ENCODE measurements at regions not wholly inside any gene's neighbourhood (a gene's known extent, or its start where the extent isn't known, plus 50 kb on each side); places are given as distances from the start of the nearest gene placed in this dataset.

DNA sequence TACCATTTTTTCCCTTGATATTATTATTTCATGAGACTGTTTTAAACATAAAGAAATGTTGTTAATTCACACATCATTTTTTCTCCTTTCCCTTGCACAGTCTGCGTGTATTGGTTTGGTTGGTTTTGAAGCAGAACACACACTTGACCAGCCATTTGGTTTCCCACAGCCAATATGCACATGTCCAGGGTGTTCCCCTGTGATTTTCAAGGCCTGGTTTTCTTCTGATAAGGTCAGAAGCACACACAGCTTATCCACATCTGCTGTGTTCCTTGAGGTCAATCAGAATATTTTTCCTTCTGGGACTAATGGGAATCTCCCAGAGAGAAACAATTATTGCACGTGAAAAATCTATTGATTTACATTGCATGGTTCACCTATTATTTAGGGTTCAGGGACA lies 103.2 kb upstream of the EFEMP1 start:
- TF ChIP-seq ZBTB7A (IDR thresholded peaks at IDR 0.05; ENCODE audit: low read depth) (no peak), TCF12 (IDR thresholded peaks at IDR 0.05; ENCODE audit: low read depth) (no peak), EP300 (IDR thresholded peaks at IDR 0.05; ENCODE audit: borderline replicate concordance) (no peak), RAD21 (IDR thresholded peaks at IDR 0.05; ENCODE audit: low read depth) (no peak), FOXM1 (IDR thresholded peaks at IDR 0.05; ENCODE audit: borderline replicate concordance, low read depth) (no peak), TEAD4 (IDR thresholded peaks at IDR 0.05) (no peak), TAF1 (IDR thresholded peaks at IDR 0.05; ENCODE audit: low read depth) (no peak), EGR1 (IDR thresholded peaks at IDR 0.05) (no peak), NFIC (IDR thresholded peaks at IDR 0.05) (no peak), YY1 (IDR thresholded peaks at IDR 0.05; ENCODE audit: low read depth) (no peak), CEBPB (IDR thresholded peaks at IDR 0.05) (no peak), CREB1 (IDR thresholded peaks at IDR 0.05; ENCODE audit: low read depth) (no peak)
- TF ChIP-seq, protein P1, sequence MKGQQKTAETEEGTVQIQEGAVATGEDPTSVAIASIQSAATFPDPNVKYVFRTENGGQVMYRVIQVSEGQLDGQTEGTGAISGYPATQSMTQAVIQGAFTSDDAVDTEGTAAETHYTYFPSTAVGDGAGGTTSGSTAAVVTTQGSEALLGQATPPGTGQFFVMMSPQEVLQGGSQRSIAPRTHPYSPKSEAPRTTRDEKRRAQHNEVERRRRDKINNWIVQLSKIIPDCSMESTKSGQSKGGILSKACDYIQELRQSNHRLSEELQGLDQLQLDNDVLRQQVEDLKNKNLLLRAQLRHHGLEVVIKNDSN (IDR thresholded peaks at IDR 0.05): no peak
- TF ChIP-seq, protein P2, sequence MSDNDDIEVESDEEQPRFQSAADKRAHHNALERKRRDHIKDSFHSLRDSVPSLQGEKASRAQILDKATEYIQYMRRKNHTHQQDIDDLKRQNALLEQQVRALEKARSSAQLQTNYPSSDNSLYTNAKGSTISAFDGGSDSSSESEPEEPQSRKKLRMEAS (IDR thresholded peaks at IDR 0.05): no peak
- TF ChIP-seq, protein P3, sequence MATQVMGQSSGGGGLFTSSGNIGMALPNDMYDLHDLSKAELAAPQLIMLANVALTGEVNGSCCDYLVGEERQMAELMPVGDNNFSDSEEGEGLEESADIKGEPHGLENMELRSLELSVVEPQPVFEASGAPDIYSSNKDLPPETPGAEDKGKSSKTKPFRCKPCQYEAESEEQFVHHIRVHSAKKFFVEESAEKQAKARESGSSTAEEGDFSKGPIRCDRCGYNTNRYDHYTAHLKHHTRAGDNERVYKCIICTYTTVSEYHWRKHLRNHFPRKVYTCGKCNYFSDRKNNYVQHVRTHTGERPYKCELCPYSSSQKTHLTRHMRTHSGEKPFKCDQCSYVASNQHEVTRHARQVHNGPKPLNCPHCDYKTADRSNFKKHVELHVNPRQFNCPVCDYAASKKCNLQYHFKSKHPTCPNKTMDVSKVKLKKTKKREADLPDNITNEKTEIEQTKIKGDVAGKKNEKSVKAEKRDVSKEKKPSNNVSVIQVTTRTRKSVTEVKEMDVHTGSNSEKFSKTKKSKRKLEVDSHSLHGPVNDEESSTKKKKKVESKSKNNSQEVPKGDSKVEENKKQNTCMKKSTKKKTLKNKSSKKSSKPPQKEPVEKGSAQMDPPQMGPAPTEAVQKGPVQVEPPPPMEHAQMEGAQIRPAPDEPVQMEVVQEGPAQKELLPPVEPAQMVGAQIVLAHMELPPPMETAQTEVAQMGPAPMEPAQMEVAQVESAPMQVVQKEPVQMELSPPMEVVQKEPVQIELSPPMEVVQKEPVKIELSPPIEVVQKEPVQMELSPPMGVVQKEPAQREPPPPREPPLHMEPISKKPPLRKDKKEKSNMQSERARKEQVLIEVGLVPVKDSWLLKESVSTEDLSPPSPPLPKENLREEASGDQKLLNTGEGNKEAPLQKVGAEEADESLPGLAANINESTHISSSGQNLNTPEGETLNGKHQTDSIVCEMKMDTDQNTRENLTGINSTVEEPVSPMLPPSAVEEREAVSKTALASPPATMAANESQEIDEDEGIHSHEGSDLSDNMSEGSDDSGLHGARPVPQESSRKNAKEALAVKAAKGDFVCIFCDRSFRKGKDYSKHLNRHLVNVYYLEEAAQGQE (IDR thresholded peaks at IDR 0.05; ENCODE audit: low read depth): no peak

DNA sequence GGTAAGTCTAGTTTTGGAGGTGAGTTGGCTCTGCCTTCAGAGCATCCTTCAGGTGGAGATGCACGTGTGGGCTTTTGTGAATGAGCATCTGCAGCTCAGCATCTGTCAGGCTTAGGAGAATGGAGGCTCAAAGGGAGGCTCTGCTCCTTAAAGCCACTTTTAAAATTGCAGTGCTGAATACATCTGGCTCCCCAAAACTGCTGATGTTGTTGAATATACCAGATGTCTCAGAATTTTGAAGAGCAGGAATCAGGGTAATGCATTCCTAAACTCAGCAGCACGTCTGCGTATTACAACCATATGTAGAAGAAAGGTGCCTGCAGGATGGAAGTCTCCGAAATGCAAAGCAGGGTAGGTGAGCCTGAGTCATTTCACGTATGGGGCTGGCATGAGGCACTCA lies 106.5 kb upstream of the EFEMP1 start:
- no peak for TF ChIP-seq TEAD4 (IDR thresholded peaks at IDR 0.05)
- TF ChIP-seq FOXM1 (IDR thresholded peaks at IDR 0.05; ENCODE audit: borderline replicate concordance, low read depth): no peak
- TF ChIP-seq CEBPB (IDR thresholded peaks at IDR 0.05): no peak
- no peak for TF ChIP-seq TCF12 (IDR thresholded peaks at IDR 0.05; ENCODE audit: low read depth)
- TF ChIP-seq TAF1 (IDR thresholded peaks at IDR 0.05; ENCODE audit: low read depth): no peak
- TF ChIP-seq ZBTB7A (IDR thresholded peaks at IDR 0.05; ENCODE audit: low read depth): no peak

DNA sequence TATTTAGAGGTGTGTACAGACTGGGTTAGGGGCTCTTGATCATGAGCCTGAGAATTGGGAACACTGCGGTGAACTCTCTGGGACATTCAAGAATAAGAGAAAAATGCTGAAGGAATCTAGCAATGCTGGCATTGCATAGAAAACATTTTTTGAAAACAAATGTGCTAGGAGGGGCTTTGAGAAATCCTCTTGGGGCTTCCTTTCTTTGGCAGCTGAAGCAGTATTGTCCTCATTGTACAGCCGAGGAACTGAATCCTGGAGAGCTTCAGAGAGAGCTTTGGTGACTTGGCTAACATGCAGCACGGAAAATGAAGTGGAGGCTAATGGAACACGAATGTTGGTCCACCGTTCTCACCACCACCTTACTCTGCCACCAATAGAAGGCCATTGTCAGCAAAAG lies 107.3 kb upstream of the EFEMP1 start:
- TF ChIP-seq CREB1 (IDR thresholded peaks at IDR 0.05; ENCODE audit: low read depth) (no peak), RAD21 (IDR thresholded peaks at IDR 0.05; ENCODE audit: low read depth) (no peak), CEBPB (IDR thresholded peaks at IDR 0.05) (no peak), TAF1 (IDR thresholded peaks at IDR 0.05; ENCODE audit: low read depth) (no peak), EP300 (IDR thresholded peaks at IDR 0.05; ENCODE audit: borderline replicate concordance) (no peak), NFIC (IDR thresholded peaks at IDR 0.05) (no peak), YY1 (IDR thresholded peaks at IDR 0.05; ENCODE audit: low read depth) (no peak), TEAD4 (IDR thresholded peaks at IDR 0.05) (no peak), ZBTB7A (IDR thresholded peaks at IDR 0.05; ENCODE audit: low read depth) (no peak), TCF12 (IDR thresholded peaks at IDR 0.05; ENCODE audit: low read depth) (no peak), FOXM1 (IDR thresholded peaks at IDR 0.05; ENCODE audit: borderline replicate concordance, low read depth) (no peak), EGR1 (IDR thresholded peaks at IDR 0.05) (no peak)
- TF ChIP-seq, protein P1 (IDR thresholded peaks at IDR 0.05): no peak
- TF ChIP-seq, protein P3 (IDR thresholded peaks at IDR 0.05; ENCODE audit: low read depth): no peak
- TF ChIP-seq, protein P2 (IDR thresholded peaks at IDR 0.05): no peak

DNA sequence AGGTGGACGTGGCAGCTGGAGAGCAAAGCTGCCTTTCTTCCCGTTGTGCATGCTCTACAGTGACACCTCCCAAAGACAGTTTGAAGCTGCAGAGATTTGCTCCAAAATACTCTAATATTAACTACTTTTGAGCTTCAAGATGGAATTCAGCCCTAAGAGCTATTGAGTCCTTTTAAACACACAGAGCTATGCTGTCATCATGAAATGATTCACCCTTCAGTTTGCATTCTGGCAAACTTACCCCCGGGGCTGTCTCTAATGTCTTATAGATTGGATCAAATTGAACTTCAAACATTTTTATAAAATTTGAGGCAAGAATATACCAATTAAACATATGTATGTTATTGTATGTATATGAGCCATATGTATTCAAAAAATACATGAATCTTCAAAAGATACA lies 110.7 kb upstream of the EFEMP1 start:
- no peak for TF ChIP-seq TAF1 (IDR thresholded peaks at IDR 0.05; ENCODE audit: low read depth)
- TF ChIP-seq RAD21 (IDR thresholded peaks at IDR 0.05; ENCODE audit: low read depth): no peak
- TF ChIP-seq ZBTB7A (IDR thresholded peaks at IDR 0.05; ENCODE audit: low read depth): no peak

DNA sequence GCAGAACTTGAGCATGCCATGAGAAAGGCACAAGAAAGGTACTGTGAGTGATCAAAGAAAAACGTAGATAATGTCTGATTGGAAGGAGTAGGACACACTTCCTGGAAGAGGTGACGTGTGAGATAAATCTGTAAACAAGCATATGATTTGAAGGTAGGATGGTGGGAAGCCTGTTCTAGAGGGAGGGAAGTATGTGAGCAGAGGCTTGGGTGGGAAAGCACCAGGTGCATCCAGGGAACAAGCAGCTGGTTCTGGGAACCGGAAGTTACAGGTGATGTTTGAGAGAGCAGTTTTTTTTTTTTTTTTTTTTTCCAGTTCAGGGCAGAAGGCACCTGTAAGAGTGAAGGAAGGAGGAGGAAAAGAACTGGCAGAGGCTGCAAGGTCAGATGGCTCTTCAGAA lies 116.6 kb upstream of the EFEMP1 start:
- no peak for TF ChIP-seq RAD21 (IDR thresholded peaks at IDR 0.05; ENCODE audit: low read depth)
- TF ChIP-seq EGR1 (IDR thresholded peaks at IDR 0.05): no peak
- TF ChIP-seq FOXM1 (IDR thresholded peaks at IDR 0.05; ENCODE audit: borderline replicate concordance, low read depth): no peak
- TF ChIP-seq, protein P3 (IDR thresholded peaks at IDR 0.05; ENCODE audit: low read depth): no peak
- no peak for TF ChIP-seq TAF1 (IDR thresholded peaks at IDR 0.05; ENCODE audit: low read depth)
- TF ChIP-seq ZBTB7A (IDR thresholded peaks at IDR 0.05; ENCODE audit: low read depth): no peak
- TF ChIP-seq EP300 (IDR thresholded peaks at IDR 0.05; ENCODE audit: borderline replicate concordance): no peak
- no peak for TF ChIP-seq NFIC (IDR thresholded peaks at IDR 0.05)
- no peak for TF ChIP-seq TCF12 (IDR thresholded peaks at IDR 0.05; ENCODE audit: low read depth)
- no peak for TF ChIP-seq YY1 (IDR thresholded peaks at IDR 0.05; ENCODE audit: low read depth)
- TF ChIP-seq TEAD4 (IDR thresholded peaks at IDR 0.05): no peak
- TF ChIP-seq CREB1 (IDR thresholded peaks at IDR 0.05; ENCODE audit: low read depth): no peak
- TF ChIP-seq, protein P1 (IDR thresholded peaks at IDR 0.05): no peak
- TF ChIP-seq, protein P2 (IDR thresholded peaks at IDR 0.05): no peak
- TF ChIP-seq CEBPB (IDR thresholded peaks at IDR 0.05): no peak
